ENCODE measurements at regions not wholly inside any gene's neighbourhood (a gene's known extent, or its start where the extent isn't known, plus 50 kb on each side); places are given as distances from the start of the nearest gene placed in this dataset.

DNA sequence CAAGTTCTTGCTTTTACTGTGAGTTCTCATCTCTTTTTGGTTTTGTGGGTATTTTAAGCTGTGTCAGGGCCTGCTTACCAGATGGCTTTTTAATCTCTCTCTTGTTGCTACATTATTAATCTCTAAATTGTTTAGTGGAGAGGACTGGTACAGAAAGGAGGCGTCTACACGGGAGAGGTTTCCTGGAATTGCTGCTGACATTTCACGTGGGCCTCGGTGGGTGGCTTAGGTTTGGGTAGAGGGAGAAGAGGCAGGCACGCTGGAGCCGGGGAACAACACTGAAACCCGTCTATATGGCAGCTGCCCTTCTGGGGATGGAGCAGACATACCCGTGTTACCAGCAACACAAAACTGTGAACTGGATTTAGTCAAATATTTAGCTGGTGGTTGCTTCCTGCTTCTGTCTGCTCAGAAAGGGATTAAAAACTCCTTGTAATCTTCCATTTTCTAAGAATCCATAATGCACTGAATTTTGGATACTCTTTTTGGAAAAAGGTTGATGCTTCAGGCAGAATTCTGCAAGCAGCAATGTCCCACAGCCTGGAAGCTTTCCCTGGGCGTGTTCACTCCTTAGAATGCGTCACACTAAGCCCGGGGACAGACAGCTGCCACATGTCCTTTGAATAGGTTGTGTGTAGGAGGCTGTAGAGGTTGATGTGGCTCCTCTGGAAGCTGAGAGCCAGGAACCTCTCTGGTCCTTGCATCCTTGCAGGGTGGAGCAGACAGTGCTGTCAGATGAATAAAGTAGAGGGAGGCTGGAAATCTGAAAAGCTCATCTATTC lies 199.8 kb upstream of the GATB start:
- no peaks in the 10 kb centered on the region for H3K9me3 ChIP-seq
- intact Hi-C loops (cut with DNase I): loop anchor here in 1 of 10 donors (5.0 kb wide), 1 partner anchor 72 kb away; no protein-coding TSS in a partner anchor
- H3K27me3 ChIP-seq: no peaks in the 10 kb centered on the region
- 60% methylated on average over 11 of the region's 11 CpGs for WGBS, 2 donors
- ATAC-seq: peak in 7 of 8 donors; percentile 30 to 65 (median 55)
- peak overlapping the region in 5 of 10 donors; percentile 1 to 71 (median 55) for H3K27ac ChIP-seq
- TF ChIP-seq, protein P1, sequence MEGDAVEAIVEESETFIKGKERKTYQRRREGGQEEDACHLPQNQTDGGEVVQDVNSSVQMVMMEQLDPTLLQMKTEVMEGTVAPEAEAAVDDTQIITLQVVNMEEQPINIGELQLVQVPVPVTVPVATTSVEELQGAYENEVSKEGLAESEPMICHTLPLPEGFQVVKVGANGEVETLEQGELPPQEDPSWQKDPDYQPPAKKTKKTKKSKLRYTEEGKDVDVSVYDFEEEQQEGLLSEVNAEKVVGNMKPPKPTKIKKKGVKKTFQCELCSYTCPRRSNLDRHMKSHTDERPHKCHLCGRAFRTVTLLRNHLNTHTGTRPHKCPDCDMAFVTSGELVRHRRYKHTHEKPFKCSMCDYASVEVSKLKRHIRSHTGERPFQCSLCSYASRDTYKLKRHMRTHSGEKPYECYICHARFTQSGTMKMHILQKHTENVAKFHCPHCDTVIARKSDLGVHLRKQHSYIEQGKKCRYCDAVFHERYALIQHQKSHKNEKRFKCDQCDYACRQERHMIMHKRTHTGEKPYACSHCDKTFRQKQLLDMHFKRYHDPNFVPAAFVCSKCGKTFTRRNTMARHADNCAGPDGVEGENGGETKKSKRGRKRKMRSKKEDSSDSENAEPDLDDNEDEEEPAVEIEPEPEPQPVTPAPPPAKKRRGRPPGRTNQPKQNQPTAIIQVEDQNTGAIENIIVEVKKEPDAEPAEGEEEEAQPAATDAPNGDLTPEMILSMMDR (IDR thresholded peaks at IDR 0.05): no peak
- peaks cover 0 to 43% (median 10%) of the 10 kb centered on the region in 9 donors for H3K4me1 ChIP-seq
- H3K4me3 ChIP-seq: no peak overlapping the region
- no peaks in the 10 kb centered on the region for H3K36me3 ChIP-seq
- peak in 1 of 2 donors; percentile 17 for DNase-seq

DNA sequence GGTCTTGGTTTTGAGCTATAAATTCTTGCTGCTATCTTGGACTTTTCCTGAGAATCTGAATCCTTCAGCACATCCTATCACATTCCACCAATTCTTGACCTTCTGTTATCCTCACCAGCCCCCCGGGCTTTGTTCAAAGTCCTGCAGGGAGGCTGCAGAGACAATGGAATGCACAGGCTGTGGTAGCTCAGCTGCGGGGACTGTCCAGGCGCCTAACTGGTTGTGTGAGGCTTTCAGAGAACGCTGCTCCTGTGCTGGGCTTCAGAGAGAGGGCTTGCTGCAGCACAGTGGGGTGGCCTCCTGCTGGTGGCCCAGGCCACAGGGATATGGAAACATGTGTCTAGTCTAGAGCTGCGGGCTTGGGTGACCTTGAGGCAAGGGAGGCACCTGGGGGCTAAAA lies 196.3 kb upstream of the GATB start:
- DNase-seq (peak; percentile 16 to 19), ATAC-seq (peak in 6 of 8 donors; percentile 11 to 69 (median 50))
- Histone ChIP-seq H3K4me1 (peaks cover 0 to 38% (median 10%) of the 10 kb centered on the region in 9 donors), H3K4me3 (no peak overlapping the region), H3K36me3 (no peaks in the 10 kb centered on the region), H3K9me3 (no peaks in the 10 kb centered on the region), H3K27me3 (no peaks in the 10 kb centered on the region), H3K27ac (peak overlapping the region in 6 of 10 donors; percentile 52 to 79 (median 62))
- intact Hi-C loops (cut with DNase I): loop anchor here in 2 of 10 donors (10.0 kb wide), 2 partner anchors 152 to 428 kb away; no protein-coding TSS in a partner anchor
- 16 to 18% methylated on average over 5 of the region's 5 CpGs for WGBS, 2 donors
- TF ChIP-seq, protein P1 (IDR thresholded peaks at IDR 0.05): peak in 3 of 9 donors; percentile 12 to 24 (median 16)

DNA sequence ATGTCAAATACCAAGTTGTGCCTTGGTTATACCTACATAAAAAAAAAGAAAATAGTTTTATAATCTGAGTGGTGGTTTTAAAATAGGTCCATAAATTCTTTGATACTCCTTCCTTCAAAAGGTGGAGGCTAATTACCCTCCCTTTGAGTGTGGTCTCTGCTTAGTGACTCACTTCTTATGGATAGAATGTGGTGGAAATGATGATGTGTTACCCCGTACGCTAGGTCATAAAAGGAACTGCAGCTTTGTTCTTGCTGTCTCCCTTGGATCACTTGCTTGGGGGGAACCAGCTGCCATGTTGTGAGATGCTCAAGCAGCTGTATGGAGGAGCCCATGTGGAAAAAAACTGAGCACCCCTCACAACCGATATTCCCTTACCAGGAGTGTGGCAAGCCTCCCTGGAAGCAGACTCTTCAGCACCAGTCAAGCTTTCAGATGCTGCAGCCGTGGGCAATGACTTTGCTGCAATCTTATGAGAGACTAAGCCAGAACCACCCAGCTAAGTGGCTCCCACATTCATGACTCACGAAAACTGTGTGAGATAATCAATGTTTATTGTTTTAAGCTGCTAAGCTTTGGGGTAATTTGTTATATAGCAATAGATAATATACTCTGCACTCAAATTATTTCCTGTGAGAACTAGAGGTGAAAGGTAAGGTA lies 195.0 kb upstream of the GATB start:
- Histone ChIP-seq H3K4me3 (no peak overlapping the region), H3K27ac (peak overlapping the region in 3 of 10 donors; percentile 56 to 76 (median 61)), H3K36me3 (no peaks in the 10 kb centered on the region), H3K27me3 (no peaks in the 10 kb centered on the region), H3K9me3 (no peaks in the 10 kb centered on the region), H3K4me1 (peaks cover 0 to 25% (median 5%) of the 10 kb centered on the region in 9 donors)
- TF ChIP-seq, protein P1 (IDR thresholded peaks at IDR 0.05): no peak
- 77 to 86% methylated on average over 5 of the region's 5 CpGs for WGBS, 2 donors
- DNase-seq (no peak), ATAC-seq (no peak)
- intact Hi-C loops (cut with DNase I): loop anchor here in 2 of 10 donors (10.0 kb wide), 2 partner anchors 151 to 429 kb away; no protein-coding TSS in a partner anchor

DNA sequence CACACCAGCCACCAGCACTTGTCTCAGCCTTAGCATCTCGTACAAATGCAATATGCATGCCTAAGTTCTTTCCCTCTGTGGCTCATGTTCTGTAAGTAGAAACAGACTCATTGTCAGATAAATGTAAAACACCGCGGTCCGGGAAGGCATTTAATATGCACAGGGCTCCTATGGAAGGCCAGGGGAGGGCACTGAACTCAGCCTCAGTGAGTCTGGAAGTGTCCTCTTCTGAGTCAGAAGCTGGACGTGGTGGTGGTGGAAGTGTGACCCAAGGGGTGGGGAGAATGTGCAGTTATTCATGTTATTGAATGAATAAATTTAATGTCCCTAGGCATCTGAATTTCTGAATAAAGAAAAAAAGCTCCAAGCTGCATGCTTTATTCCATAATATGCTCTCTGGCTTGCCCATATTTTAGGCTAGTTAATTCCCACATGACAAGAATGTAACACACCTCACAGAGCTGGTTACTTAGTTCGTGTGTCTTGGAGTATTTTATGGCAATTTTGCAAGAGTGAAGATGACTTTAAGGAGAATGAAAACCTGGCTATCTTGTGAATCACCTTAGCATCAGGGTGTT lies 193.1 kb upstream of the GATB start:
- ATAC-seq (no peak), DNase-seq (no peak)
- H3K9me3 ChIP-seq: no peaks in the 10 kb centered on the region
- peaks cover 0 to 14% (median 0%) of the 10 kb centered on the region in 9 donors for H3K4me1 ChIP-seq
- WGBS, 2 donors: 65 to 82% methylated on average over 6 of the region's 6 CpGs
- no peak overlapping the region for H3K27ac ChIP-seq
- no peaks in the 10 kb centered on the region for H3K36me3 ChIP-seq
- TF ChIP-seq, protein P1 (IDR thresholded peaks at IDR 0.05): no peak
- no peaks in the 10 kb centered on the region for H3K27me3 ChIP-seq
- H3K4me3 ChIP-seq: no peak overlapping the region
- intact Hi-C loops (cut with DNase I): loop anchor here in 2 of 10 donors (10.0 kb wide), 2 partner anchors 149 to 431 kb away; no protein-coding TSS in a partner anchor

Data from heart right ventricle (tissue), 16 donors.